ENCODE measurements at regions not wholly inside any gene's neighbourhood (a gene's known extent, or its start where the extent isn't known, plus 50 kb on each side); places are given as distances from the start of the nearest gene placed in this dataset.

- Histone ChIP-seq H4K91ac (ENCODE audit: insufficient read length, low read depth, low read length) (no peak overlapping the region), H4K20me1 (ENCODE audit: control insufficient read depth, insufficient read depth, insufficient read length) (no peaks in the 10 kb centered on the region), H3K4me2 (ENCODE audit: insufficient read depth, insufficient read length, low read length) (no peak overlapping the region), H3K27ac (ENCODE audit: insufficient read length, low read depth, low read length) (no peak overlapping the region), H4K5ac (ENCODE audit: insufficient read length, low read depth, low read length) (no peak overlapping the region), H2AFZ (ENCODE audit: low read length) (no peak overlapping the region), H3T11ph (ENCODE audit: low read length) (no peak overlapping the region), H3K56ac (ENCODE audit: insufficient read length, low read depth, low read length) (no peak overlapping the region), H2BK12ac (ENCODE audit: insufficient read length, low read depth, low read length) (no peak overlapping the region), H2BK120ac (ENCODE audit: low read depth, low read length, poor library complexity, severe bottlenecking) (no peak overlapping the region), H3K18ac (ENCODE audit: insufficient read length, low read depth, low read length) (no peak overlapping the region), H3K4ac (ENCODE audit: low read depth, low read length) (no peak overlapping the region), H3K4me1 (ENCODE audit: insufficient read depth, low read length) (no peaks in the 10 kb centered on the region), H3K14ac (ENCODE audit: insufficient read depth, low read length) (no peak overlapping the region), H3K23ac (ENCODE audit: insufficient read length, low read depth, low read length) (no peak overlapping the region), H3K79me2 (ENCODE audit: insufficient read depth, low read length) (no peaks in the 10 kb centered on the region), H3K9me3 (ENCODE audit: control insufficient read depth, low read depth, low read length) (no peaks in the 10 kb centered on the region), H2BK15ac (ENCODE audit: low read depth, low read length) (no peak overlapping the region), H3K9ac (ENCODE audit: extremely low read depth, insufficient read length, low read length) (no peak overlapping the region), H3K27me3 (ENCODE audit: insufficient read depth, low read length) (no peaks in the 10 kb centered on the region), H4K8ac (replicated peaks; ENCODE audit: insufficient read length, low read depth, low read length) (no peak overlapping the region), H2AK5ac (ENCODE audit: insufficient read length, low read length) (no peak overlapping the region), H2BK20ac (ENCODE audit: low read depth, low read length, poor library complexity, severe bottlenecking) (no peak overlapping the region), H2BK5ac (ENCODE audit: insufficient read length, low read length) (no peak overlapping the region), H3K23me2 (ENCODE audit: insufficient read length, low read depth, low read length, poor library complexity, severe bottlenecking) (no peaks in the 10 kb centered on the region), H3K79me1 (ENCODE audit: insufficient read depth, low read depth, low read length, poor library complexity, severe bottlenecking) (no peaks in the 10 kb centered on the region)
- H3K9me3 Mint-ChIP-seq = no peaks in the 10 kb centered on the region
- H3K27me3 Mint-ChIP-seq (ENCODE audit: low read depth) = no peaks in the 10 kb centered on the region
- no peaks in the 10 kb centered on the region for H3K4me1 Mint-ChIP-seq
- no peak for DNase-seq
- H3K4me3 Mint-ChIP-seq = no peak overlapping the region
- H3K27ac Mint-ChIP-seq = no peak overlapping the region
- H3K36me3 Mint-ChIP-seq (ENCODE audit: insufficient read depth in 1 of 3, low read depth in 3 of 3) = peaks cover 0 to 1% (median 0%) of the 10 kb centered on the region in 3 experiments; a peak in 1 of 7 replicates
- TF ChIP-seq CTCF (conservative IDR thresholded peaks at IDR 0.05) = no peak
- WGBS (ENCODE audit: extremely low coverage, insufficient read length, low lambda C conversion rate) = no CpG with 5 or more reads among the region's 6 CpGs
Measured at GRCh38 chr6:153192943-153193885, 62.1 kb upstream of the RGS17 start.
